ENCODE measurements at regions not wholly inside any gene's neighbourhood (a gene's known extent, or its start where the extent isn't known, plus 50 kb on each side); places are given as distances from the start of the nearest gene placed in this dataset.

- no peak for TF ChIP-seq CTCF (IDR thresholded peaks at IDR 0.05)
- ChIA-PET POLR2A (no interaction called here), CTCF (interaction anchor here (1.1 kb wide), 1 partner anchor 11 kb away, joined by 3 read pairs; no protein-coding TSS in a partner anchor)
- H3K4me3 Mint-ChIP-seq: no peak overlapping the region
- no peaks in the 10 kb centered on the region for H3K4me1 Mint-ChIP-seq
- no peak for DNase-seq
- H3K27ac Mint-ChIP-seq: no peak overlapping the region
- no peaks in the 10 kb centered on the region for H3K9me3 Mint-ChIP-seq
- no peaks in the 10 kb centered on the region for H3K27me3 Mint-ChIP-seq
- intact Hi-C loops (cut with micrococcal nuclease): no loop called here
- H3K36me3 Mint-ChIP-seq (ENCODE audit: low read depth): no peaks in the 10 kb centered on the region
- no peak for ATAC-seq (ENCODE audit: low read depth)
Observed at GRCh38 chr7:13290975-13291374, 603.5 kb downstream of the ARL4A start.

GRCh38 chr7:13293264-13294002 lies 606.0 kb downstream of the ARL4A start:
- no peak for DNase-seq
- intact Hi-C loops (cut with micrococcal nuclease): no loop called here
- no peaks in the 10 kb centered on the region for H3K4me1 Mint-ChIP-seq
- ChIA-PET CTCF (no interaction called here), POLR2A (no interaction called here)
- H3K4me3 Mint-ChIP-seq: no peak overlapping the region
- no peak overlapping the region for H3K27ac Mint-ChIP-seq
- H3K36me3 Mint-ChIP-seq (ENCODE audit: low read depth): no peaks in the 10 kb centered on the region
- no peak for TF ChIP-seq CTCF (IDR thresholded peaks at IDR 0.05)
- ATAC-seq (ENCODE audit: low read depth): no peak
- no peaks in the 10 kb centered on the region for H3K9me3 Mint-ChIP-seq
- H3K27me3 Mint-ChIP-seq: no peaks in the 10 kb centered on the region

GRCh38 chr7:13307040-13307439 lies 619.6 kb downstream of the ARL4A start:
- Mint-ChIP-seq H3K4me3 (no peak overlapping the region), H3K36me3 (ENCODE audit: low read depth) (no peaks in the 10 kb centered on the region), H3K9me3 (no peaks in the 10 kb centered on the region), H3K27ac (no peak overlapping the region), H3K27me3 (no peaks in the 10 kb centered on the region), H3K4me1 (no peaks in the 10 kb centered on the region)
- CTCF ChIA-PET: no interaction called here
- ATAC-seq (ENCODE audit: low read depth): no peak
- DNase-seq: no peak
- intact Hi-C loops (cut with micrococcal nuclease): no loop called here
- POLR2A ChIA-PET: no interaction called here
- TF ChIP-seq CTCF (IDR thresholded peaks at IDR 0.05): no peak

GRCh38 chr7:13308423-13308822 lies 621.0 kb downstream of the ARL4A start:
- DNase-seq (no peak), ATAC-seq (ENCODE audit: low read depth) (no peak)
- H3K36me3 Mint-ChIP-seq (ENCODE audit: low read depth): no peaks in the 10 kb centered on the region
- POLR2A ChIA-PET: no interaction called here
- no peak overlapping the region for H3K4me3 Mint-ChIP-seq
- H3K27me3 Mint-ChIP-seq: no peaks in the 10 kb centered on the region
- intact Hi-C loops (cut with micrococcal nuclease): no loop called here
- H3K27ac Mint-ChIP-seq: no peak overlapping the region
- TF ChIP-seq CTCF (IDR thresholded peaks at IDR 0.05): no peak
- peaks cover 3% of the 10 kb centered on the region for H3K9me3 Mint-ChIP-seq
- CTCF ChIA-PET: no interaction called here
- no peaks in the 10 kb centered on the region for H3K4me1 Mint-ChIP-seq

- POLR2A ChIA-PET: no interaction called here
- intact Hi-C loops (cut with micrococcal nuclease): no loop called here
- no peaks in the 10 kb centered on the region for H3K36me3 Mint-ChIP-seq (ENCODE audit: low read depth)
- ATAC-seq (ENCODE audit: low read depth) (no peak), DNase-seq (no peak)
- no peak overlapping the region for H3K4me3 Mint-ChIP-seq
- H3K4me1 Mint-ChIP-seq: no peaks in the 10 kb centered on the region
- H3K9me3 Mint-ChIP-seq: peaks cover 3% of the 10 kb centered on the region
- CTCF ChIA-PET: no interaction called here
- H3K27ac Mint-ChIP-seq: no peak overlapping the region
- no peaks in the 10 kb centered on the region for H3K27me3 Mint-ChIP-seq
- no peak for TF ChIP-seq CTCF (IDR thresholded peaks at IDR 0.05)
Observed at GRCh38 chr7:13309535-13309934, 622.1 kb downstream of the ARL4A start.

All from activated B cell treated with CpG ODN at 0.5 μM for 24 hours (primary cell).